Fibroblast of skin of right quadriceps (primary cell): ENCODE measurements at regions not wholly inside any gene's neighbourhood (a gene's known extent, or its start where the extent isn't known, plus 50 kb on each side); places are given as distances from the start of the nearest gene placed in this dataset.

Source experiments
- DNase-seq: peaks from one replicate; pipeline ENCODE4 v3.0.0-alpha.2; 2013

- DNase-seq: peak; percentile 2
Observed at GRCh38 chr14:34212172-34212929, 249.7 kb downstream of the SPTSSA start.

- peak; percentile 9 for DNase-seq
Observed at GRCh38 chr14:34211732-34212131, 250.3 kb downstream of the SPTSSA start.

- no peak for DNase-seq
Observed at GRCh38 chr14:34208532-34208931, 253.5 kb downstream of the SPTSSA start.

- no peak for DNase-seq
Observed at GRCh38 chr14:34205799-34206198, 254.9 kb upstream of the EGLN3 start.

- no peak for DNase-seq
Observed at GRCh38 chr14:34204774-34205173, 253.9 kb upstream of the EGLN3 start.

- DNase-seq: peak; percentile 17
Observed at GRCh38 chr14:34203251-34203722, 252.4 kb upstream of the EGLN3 start.

GRCh38 chr14:34201909-34202637 lies 251.2 kb upstream of the EGLN3 start:
- no peak for DNase-seq

GRCh38 chr14:34199585-34199984 lies 248.7 kb upstream of the EGLN3 start:
- peak; percentile 68 for DNase-seq

- DNase-seq: no peak
Observed at GRCh38 chr14:34198096-34198495, 247.2 kb upstream of the EGLN3 start.

- DNase-seq: no peak
Observed at GRCh38 chr14:34195964-34196363, 245.1 kb upstream of the EGLN3 start.

- no peak for DNase-seq
Observed at GRCh38 chr14:34190717-34191116, 239.8 kb upstream of the EGLN3 start.

GRCh38 chr14:34189866-34190265 lies 239.0 kb upstream of the EGLN3 start:
- no peak for DNase-seq

GRCh38 chr14:34187519-34188044 lies 236.7 kb upstream of the EGLN3 start:
- DNase-seq: no peak

GRCh38 chr14:34187061-34187460 lies 236.2 kb upstream of the EGLN3 start:
- no peak for DNase-seq

GRCh38 chr14:34184126-34184525 lies 233.3 kb upstream of the EGLN3 start:
- DNase-seq: no peak

GRCh38 chr14:34183478-34183877 lies 232.6 kb upstream of the EGLN3 start:
- DNase-seq: no peak

GRCh38 chr14:34181338-34181737 lies 230.5 kb upstream of the EGLN3 start:
- no peak for DNase-seq

- no peak for DNase-seq
Observed at GRCh38 chr14:34180869-34181268, 230.0 kb upstream of the EGLN3 start.

GRCh38 chr14:34180434-34180833 lies 229.6 kb upstream of the EGLN3 start:
- DNase-seq: no peak

GRCh38 chr14:34179727-34180126 lies 228.9 kb upstream of the EGLN3 start:
- no peak for DNase-seq

- no peak for DNase-seq
Observed at GRCh38 chr14:34177466-34177865, 226.6 kb upstream of the EGLN3 start.

GRCh38 chr14:34175574-34175973 lies 224.7 kb upstream of the EGLN3 start:
- no peak for DNase-seq

GRCh38 chr14:34174973-34175372 lies 224.1 kb upstream of the EGLN3 start:
- no peak for DNase-seq

GRCh38 chr14:34173916-34174315 lies 223.0 kb upstream of the EGLN3 start:
- DNase-seq: no peak
